NT2/D1 (cell line): ENCODE measurements at regions not wholly inside any gene's neighbourhood (a gene's known extent, or its start where the extent isn't known, plus 50 kb on each side); places are given as distances from the start of the nearest gene placed in this dataset.

Source experiments
- SUZ12 ChIP-seq: IDR thresholded peaks from 2 replicates; pipeline ENCODE4 v1.6.1; 2011; ENCODE audit not compliant: insufficient read length, insufficient read depth; ENCODE audit errors: extremely low read depth
- YY1 ChIP-seq: IDR thresholded peaks from 2 replicates; pipeline ENCODE4 v1.6.1; 2011; ENCODE audit not compliant: insufficient read length, insufficient read depth
- ZNF274 ChIP-seq: IDR thresholded peaks from 2 replicates; pipeline ENCODE4 v1.6.1; 2011; ENCODE audit warnings: mild to moderate bottlenecking, low read depth, low read length

GRCh38 chr15:77811270-77811669 lies 178.6 kb upstream of the LINGO1 start:
- no peak for TF ChIP-seq ZNF274
- TF ChIP-seq SUZ12: no peak
- no peak for TF ChIP-seq YY1
